Stimulated activated CD8-positive, alpha-beta memory T cell treated with anti-CD3 and anti-CD28 coated beads, Interleukin-4, amount 100 ng/mL, for 24 hours (primary cell): ENCODE measurements at regions not wholly inside any gene's neighbourhood (a gene's known extent, or its start where the extent isn't known, plus 50 kb on each side); places are given as distances from the start of the nearest gene placed in this dataset.

Source experiments
- DNase-seq: peaks from one replicate; pipeline ENCODE4 v3.0.0-alpha.2; 2020; ENCODE audit warnings: low read depth

GRCh38 chr7:155181768-155182167, 111.6 kb downstream of the HTR5A start:
- no peak for DNase-seq

- DNase-seq: no peak
Observed at GRCh38 chr7:155182406-155182970, 112.4 kb downstream of the HTR5A start.

GRCh38 chr7:155183655-155184054, 113.5 kb downstream of the HTR5A start:
- DNase-seq: no peak

- no peak for DNase-seq
Observed at GRCh38 chr7:155184923-155185322, 112.8 kb upstream of the INSIG1 start.

GRCh38 chr7:155187061-155187785, 110.5 kb upstream of the INSIG1 start:
- no peak for DNase-seq

GRCh38 chr7:155188357-155188756, 109.3 kb upstream of the INSIG1 start:
- no peak for DNase-seq

- DNase-seq: no peak
Observed at GRCh38 chr7:155188821-155189581, 108.7 kb upstream of the INSIG1 start.

GRCh38 chr7:155189590-155189989, 108.1 kb upstream of the INSIG1 start:
- no peak for DNase-seq

- DNase-seq: peak; percentile 55
Observed at GRCh38 chr7:155190688-155191087, 107.0 kb upstream of the INSIG1 start.

GRCh38 chr7:155191137-155191536, 106.5 kb upstream of the INSIG1 start:
- no peak for DNase-seq

- no peak for DNase-seq
Observed at GRCh38 chr7:155191901-155192478, 105.7 kb upstream of the INSIG1 start.

GRCh38 chr7:155192961-155193640, 104.6 kb upstream of the INSIG1 start:
- no peak for DNase-seq

- DNase-seq: no peak
Observed at GRCh38 chr7:155193716-155194115, 104.0 kb upstream of the INSIG1 start.

GRCh38 chr7:155194382-155195140, 103.1 kb upstream of the INSIG1 start:
- DNase-seq: no peak

- no peak for DNase-seq
Observed at GRCh38 chr7:155195939-155196523, 101.6 kb upstream of the INSIG1 start.

- no peak for DNase-seq
Observed at GRCh38 chr7:155198196-155198892, 99.3 kb upstream of the INSIG1 start.

GRCh38 chr7:155198901-155199845, 98.5 kb upstream of the INSIG1 start:
- DNase-seq: peak; percentile 35

GRCh38 chr7:155201325-155202087, 96.2 kb upstream of the INSIG1 start:
- no peak for DNase-seq
